OCI-LY7 (cell line): ENCODE measurements at regions not wholly inside any gene's neighbourhood (a gene's known extent, or its start where the extent isn't known, plus 50 kb on each side); places are given as distances from the start of the nearest gene placed in this dataset.

Experiments used
- EZH2phosphoT487 ChIP-seq: fragments of 200-600 bp; sonication (generic); IDR thresholded peaks from 2 replicates; pipeline ENCODE4 v1.6.1; 2018; ENCODE audit warnings: low read depth, borderline replicate concordance, mild to moderate bottlenecking, mixed run types, antibody characterized with exemption, low read length, moderate library complexity, mixed read lengths
- TF ChIP-seq, protein P1 (sequence below): fragments of 200-600 bp; sonication (generic); conservative IDR thresholded peaks from 2 replicates; pipeline ENCODE4 v1.5.1; 2014; ENCODE audit warnings: mild to moderate bottlenecking, antibody characterized with exemption, low read length, moderate library complexity, mixed read lengths

DNA sequence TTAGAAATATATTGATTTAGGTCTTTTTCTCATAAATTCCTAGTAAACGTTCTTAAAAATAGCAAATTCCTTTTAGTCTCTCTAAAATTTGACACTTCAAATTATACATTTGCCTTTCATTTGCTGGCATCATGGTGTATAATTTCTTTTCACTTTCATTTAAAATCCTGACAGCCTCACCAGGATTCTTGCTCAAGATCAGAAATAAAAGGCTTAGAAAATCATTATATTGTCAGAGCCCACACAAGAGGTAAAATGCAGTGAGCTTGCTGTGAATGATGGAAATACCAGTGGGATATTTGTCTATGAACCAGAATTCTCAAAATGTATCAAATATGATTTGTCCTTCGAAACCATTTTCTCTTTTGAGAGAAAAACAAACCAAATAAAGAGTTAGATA lies 78.2 kb upstream of the PIK3C2G start:
- TF ChIP-seq, protein P1, sequence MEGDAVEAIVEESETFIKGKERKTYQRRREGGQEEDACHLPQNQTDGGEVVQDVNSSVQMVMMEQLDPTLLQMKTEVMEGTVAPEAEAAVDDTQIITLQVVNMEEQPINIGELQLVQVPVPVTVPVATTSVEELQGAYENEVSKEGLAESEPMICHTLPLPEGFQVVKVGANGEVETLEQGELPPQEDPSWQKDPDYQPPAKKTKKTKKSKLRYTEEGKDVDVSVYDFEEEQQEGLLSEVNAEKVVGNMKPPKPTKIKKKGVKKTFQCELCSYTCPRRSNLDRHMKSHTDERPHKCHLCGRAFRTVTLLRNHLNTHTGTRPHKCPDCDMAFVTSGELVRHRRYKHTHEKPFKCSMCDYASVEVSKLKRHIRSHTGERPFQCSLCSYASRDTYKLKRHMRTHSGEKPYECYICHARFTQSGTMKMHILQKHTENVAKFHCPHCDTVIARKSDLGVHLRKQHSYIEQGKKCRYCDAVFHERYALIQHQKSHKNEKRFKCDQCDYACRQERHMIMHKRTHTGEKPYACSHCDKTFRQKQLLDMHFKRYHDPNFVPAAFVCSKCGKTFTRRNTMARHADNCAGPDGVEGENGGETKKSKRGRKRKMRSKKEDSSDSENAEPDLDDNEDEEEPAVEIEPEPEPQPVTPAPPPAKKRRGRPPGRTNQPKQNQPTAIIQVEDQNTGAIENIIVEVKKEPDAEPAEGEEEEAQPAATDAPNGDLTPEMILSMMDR, result no peak
- TF ChIP-seq EZH2phosphoT487, result no peak
